Lower lobe of right lung (tissue), 2 donors: ENCODE measurements at regions not wholly inside any gene's neighbourhood (a gene's known extent, or its start where the extent isn't known, plus 50 kb on each side); places are given as distances from the start of the nearest gene placed in this dataset.

Experiments
- ATAC-seq, 2 donors: fragments of 200-7000 bp; cut with Tn5 transposase; one replicate each; pipeline ENCODE4 v1.9.1; 2020 to 2022; ENCODE audit warnings: mild to moderate bottlenecking in 2 of 2, moderate library complexity in 2 of 2
- DNase-seq: peaks from one replicate; pipeline ENCODE4 v3.0.0-alpha.2; 2020
- H3K27ac ChIP-seq: fragments of 200-600 bp; one replicate; pipeline ENCODE4 v1.8.0; 2022
- H3K27me3 ChIP-seq: fragments of 200-600 bp; one replicate; pipeline ENCODE4 v1.8.0; 2022; ENCODE audit warnings: low read depth
- H3K36me3 ChIP-seq: fragments of 200-600 bp; one replicate; pipeline ENCODE4 v1.8.0; 2022; ENCODE audit warnings: mild to moderate bottlenecking
- H3K4me1 ChIP-seq: fragments of 200-600 bp; one replicate; pipeline ENCODE4 v1.8.0; 2022
- H3K4me3 ChIP-seq: fragments of 200-600 bp; one replicate; pipeline ENCODE4 v1.8.0; 2022; ENCODE audit warnings: mild to moderate bottlenecking
- H3K9me3 ChIP-seq: fragments of 200-600 bp; one replicate; pipeline ENCODE4 v1.8.0; 2022
- intact Hi-C: fragments of 100-400 bp; cut with DNase I; formaldehyde crosslinking; loops from one replicate; pipeline ENCODE4 v1.11.0; 2022
- TF ChIP-seq, protein P1 (sequence below): fragments of 200-600 bp; IDR thresholded peaks from one replicate; pipeline ENCODE4 v1.8.0; 2022; ENCODE audit warnings: antibody characterized with exemption, mild to moderate bottlenecking
- donor health status: DM: no; HTN: yes; CAD: no; lungs with severe emphysema.

DNA sequence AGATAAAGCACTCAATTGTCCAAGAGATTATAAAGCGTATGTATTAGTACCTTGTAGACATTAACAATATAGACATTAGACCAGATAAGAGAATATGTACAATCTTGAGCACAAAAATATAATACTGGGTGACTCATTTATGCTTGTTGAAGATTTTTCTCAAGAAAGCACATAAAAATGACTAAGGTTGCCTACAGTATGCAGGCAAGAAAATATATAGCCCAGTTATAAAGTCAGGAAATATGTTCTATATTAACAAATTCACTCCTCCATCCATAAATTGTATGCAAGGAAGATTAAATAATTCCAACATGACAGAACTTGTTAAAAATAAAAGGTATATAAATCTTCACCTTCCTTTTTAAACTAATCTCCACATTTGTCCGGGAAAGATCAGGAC is 356.4 kb upstream of the SLC39A10 start:
- no peaks in the 10 kb centered on the region for H3K4me1 ChIP-seq
- no peak for ATAC-seq
- H3K27me3 ChIP-seq: no peaks in the 10 kb centered on the region
- no peaks in the 10 kb centered on the region for H3K9me3 ChIP-seq
- no peaks in the 10 kb centered on the region for H3K36me3 ChIP-seq
- no peak overlapping the region for H3K27ac ChIP-seq
- H3K4me3 ChIP-seq: no peak overlapping the region
- TF ChIP-seq, protein P1, sequence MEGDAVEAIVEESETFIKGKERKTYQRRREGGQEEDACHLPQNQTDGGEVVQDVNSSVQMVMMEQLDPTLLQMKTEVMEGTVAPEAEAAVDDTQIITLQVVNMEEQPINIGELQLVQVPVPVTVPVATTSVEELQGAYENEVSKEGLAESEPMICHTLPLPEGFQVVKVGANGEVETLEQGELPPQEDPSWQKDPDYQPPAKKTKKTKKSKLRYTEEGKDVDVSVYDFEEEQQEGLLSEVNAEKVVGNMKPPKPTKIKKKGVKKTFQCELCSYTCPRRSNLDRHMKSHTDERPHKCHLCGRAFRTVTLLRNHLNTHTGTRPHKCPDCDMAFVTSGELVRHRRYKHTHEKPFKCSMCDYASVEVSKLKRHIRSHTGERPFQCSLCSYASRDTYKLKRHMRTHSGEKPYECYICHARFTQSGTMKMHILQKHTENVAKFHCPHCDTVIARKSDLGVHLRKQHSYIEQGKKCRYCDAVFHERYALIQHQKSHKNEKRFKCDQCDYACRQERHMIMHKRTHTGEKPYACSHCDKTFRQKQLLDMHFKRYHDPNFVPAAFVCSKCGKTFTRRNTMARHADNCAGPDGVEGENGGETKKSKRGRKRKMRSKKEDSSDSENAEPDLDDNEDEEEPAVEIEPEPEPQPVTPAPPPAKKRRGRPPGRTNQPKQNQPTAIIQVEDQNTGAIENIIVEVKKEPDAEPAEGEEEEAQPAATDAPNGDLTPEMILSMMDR: no peak
- no peak for DNase-seq
- intact Hi-C loops: no loop called here

DNA sequence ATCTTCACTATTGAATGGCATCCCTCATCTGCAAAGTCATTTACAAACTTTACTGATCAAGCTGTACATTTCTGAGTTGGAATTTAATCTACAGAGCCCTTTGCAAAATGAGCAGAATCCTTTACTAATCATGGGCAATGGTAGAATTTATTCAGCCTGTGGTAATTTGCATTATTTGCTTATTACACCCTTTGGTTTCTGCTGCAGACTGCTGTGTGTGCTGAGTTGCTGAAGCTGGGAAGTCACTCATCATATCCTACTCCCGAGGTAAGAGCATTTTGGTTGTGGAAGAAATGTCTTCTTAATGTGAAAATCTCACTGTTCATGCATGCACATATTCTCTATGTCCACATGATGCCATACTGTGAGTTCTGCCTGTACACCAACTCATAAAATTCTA is 357.4 kb upstream of the SLC39A10 start:
- intact Hi-C loops: no loop called here
- H3K9me3 ChIP-seq: peaks cover 6% of the 10 kb centered on the region
- no peaks in the 10 kb centered on the region for H3K36me3 ChIP-seq
- DNase-seq (no peak), ATAC-seq (no peak)
- H3K27me3 ChIP-seq: no peaks in the 10 kb centered on the region
- no peaks in the 10 kb centered on the region for H3K4me1 ChIP-seq
- H3K4me3 ChIP-seq: no peak overlapping the region
- H3K27ac ChIP-seq: no peak overlapping the region
- TF ChIP-seq, protein P1: no peak

DNA sequence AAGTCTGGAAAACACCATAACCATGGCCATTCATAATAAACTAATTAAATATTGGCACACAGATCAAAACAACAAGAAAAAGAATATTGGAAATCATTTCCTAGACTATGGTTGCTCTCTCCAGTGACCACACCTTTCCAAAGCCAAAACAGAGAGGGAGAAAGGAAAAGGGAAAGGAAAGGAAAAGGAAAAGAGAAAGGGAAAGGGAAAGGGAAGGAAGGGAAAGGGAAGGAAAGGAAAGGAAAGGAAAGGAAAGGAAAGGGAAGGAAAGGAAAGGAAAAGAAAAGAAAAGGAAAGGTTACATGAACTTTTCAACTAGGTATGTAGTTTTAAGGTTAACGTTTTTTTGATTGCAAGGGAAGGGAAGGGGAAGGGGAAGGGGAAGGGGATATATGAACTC is 360.5 kb upstream of the SLC39A10 start:
- intact Hi-C loops: no loop called here
- no peaks in the 10 kb centered on the region for H3K4me1 ChIP-seq
- no peak for ATAC-seq

DNA sequence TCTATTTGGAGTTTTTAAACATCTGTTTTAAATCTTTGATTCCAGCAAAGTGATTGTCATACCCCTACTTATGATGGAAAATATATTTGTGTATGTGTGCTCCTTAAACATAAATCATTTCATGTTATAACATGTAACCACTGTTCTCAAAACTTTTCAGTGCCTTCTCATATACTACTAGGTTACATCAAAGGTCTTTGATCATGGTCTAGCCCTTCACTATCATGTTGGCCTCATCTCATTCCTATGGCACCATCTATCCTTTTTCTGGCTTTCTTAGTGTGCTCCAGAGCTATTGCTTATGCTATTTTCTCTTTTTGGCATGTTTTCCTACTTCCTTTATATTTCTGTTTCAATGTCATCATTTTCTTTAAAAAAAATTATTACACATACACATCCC is 367.9 kb upstream of the SLC39A10 start:
- no peaks in the 10 kb centered on the region for H3K27me3 ChIP-seq
- H3K4me1 ChIP-seq: no peaks in the 10 kb centered on the region
- no peak overlapping the region for H3K4me3 ChIP-seq
- no peak for DNase-seq
- H3K27ac ChIP-seq: no peak overlapping the region
- intact Hi-C loops: no loop called here
- H3K36me3 ChIP-seq: no peaks in the 10 kb centered on the region
- TF ChIP-seq, protein P1: no peak
- H3K9me3 ChIP-seq: no peaks in the 10 kb centered on the region
- no peak for ATAC-seq

More for the DNA sequence above, 360.5 kb upstream of the SLC39A10 start:
- DNase-seq: no peak
- no peaks in the 10 kb centered on the region for H3K36me3 ChIP-seq
- no peak overlapping the region for H3K4me3 ChIP-seq
- no peaks in the 10 kb centered on the region for H3K27me3 ChIP-seq
- TF ChIP-seq, protein P1: no peak
- no peak overlapping the region for H3K27ac ChIP-seq
- peaks cover 6% of the 10 kb centered on the region for H3K9me3 ChIP-seq

DNA sequence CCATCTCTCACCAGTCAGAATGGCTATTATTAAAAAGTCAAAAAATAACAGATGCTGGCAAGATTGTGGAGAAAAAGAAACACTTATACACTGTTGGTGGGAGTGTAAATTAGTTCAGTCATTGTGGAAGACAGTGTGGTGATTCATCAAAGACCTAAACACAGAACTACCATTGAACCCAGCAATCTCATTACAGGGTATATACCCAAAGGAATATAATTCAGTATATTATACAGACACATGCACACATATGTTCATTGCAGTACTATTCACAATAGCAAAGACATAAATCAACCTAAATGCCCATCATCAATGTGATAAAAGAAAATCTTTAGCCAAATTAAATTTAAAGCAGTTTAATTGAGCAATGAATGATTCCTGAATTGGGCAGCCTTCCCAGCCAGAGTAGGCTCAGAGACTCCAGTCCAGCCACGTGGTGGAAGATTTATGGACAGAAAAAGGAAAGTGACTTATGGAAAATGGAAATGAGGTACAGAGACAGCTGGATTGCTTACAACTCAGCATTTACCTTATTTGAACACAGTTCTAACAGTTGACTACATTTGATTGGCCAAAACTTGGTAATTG is 377.1 kb upstream of the SLC39A10 start:
- TF ChIP-seq, protein P1: no peak
- no peaks in the 10 kb centered on the region for H3K36me3 ChIP-seq
- H3K4me3 ChIP-seq: no peak overlapping the region
- no peak overlapping the region for H3K27ac ChIP-seq
- H3K9me3 ChIP-seq: no peaks in the 10 kb centered on the region
- intact Hi-C loops: no loop called here
- no peak for ATAC-seq
- no peaks in the 10 kb centered on the region for H3K27me3 ChIP-seq
- no peaks in the 10 kb centered on the region for H3K4me1 ChIP-seq
- no peak for DNase-seq
